ENCODE measurements at regions not wholly inside any gene's neighbourhood (a gene's known extent, or its start where the extent isn't known, plus 50 kb on each side); places are given as distances from the start of the nearest gene placed in this dataset.

DNA sequence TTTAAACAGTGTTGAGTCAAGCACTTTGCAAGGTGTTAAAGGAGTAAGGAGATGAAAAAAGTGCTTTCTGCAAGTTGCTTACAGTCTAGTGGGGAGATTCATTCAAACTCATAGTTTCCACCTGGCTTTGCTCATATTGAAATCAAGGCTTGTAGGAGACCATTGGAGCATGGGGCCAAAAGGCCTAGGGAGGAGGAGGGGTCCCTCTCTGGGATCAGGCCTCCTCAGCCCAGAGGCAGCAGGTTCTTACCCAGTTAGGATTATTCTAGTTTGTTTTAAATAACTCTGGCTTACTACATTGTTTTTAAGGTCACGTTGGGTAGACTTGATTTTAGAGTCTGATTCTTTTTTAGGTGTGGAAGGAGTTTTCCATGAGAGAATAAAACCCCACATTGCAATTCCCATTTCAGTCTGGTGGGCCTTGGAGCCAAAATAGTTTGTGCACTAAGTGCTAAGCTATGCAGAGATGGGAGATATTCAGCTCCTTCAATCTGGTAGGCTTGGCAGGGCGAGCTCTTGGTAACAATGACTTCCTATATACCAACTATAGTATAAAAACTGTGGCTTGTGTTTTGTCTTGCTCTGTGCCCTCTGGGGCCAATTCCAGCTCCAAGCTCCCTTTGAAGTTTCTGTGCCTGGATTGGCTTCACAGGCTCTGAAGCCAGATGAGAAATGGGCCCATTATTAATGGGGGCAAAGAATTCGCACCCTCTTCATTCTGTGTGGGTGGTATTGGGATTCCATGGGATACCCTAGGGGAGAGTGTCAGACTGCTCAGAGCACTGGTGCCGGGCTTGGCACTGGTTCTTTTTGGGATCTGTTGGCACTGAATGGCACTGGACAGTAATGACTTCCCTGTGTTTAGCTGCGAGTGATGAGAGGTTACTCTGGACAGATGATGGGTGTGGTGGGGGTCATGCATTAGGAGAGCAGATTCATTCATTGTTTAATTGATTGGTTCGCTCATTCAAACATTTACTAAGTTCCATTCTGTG, 301.1 kb downstream of the MYCN start:
- TF ChIP-seq, protein P1, sequence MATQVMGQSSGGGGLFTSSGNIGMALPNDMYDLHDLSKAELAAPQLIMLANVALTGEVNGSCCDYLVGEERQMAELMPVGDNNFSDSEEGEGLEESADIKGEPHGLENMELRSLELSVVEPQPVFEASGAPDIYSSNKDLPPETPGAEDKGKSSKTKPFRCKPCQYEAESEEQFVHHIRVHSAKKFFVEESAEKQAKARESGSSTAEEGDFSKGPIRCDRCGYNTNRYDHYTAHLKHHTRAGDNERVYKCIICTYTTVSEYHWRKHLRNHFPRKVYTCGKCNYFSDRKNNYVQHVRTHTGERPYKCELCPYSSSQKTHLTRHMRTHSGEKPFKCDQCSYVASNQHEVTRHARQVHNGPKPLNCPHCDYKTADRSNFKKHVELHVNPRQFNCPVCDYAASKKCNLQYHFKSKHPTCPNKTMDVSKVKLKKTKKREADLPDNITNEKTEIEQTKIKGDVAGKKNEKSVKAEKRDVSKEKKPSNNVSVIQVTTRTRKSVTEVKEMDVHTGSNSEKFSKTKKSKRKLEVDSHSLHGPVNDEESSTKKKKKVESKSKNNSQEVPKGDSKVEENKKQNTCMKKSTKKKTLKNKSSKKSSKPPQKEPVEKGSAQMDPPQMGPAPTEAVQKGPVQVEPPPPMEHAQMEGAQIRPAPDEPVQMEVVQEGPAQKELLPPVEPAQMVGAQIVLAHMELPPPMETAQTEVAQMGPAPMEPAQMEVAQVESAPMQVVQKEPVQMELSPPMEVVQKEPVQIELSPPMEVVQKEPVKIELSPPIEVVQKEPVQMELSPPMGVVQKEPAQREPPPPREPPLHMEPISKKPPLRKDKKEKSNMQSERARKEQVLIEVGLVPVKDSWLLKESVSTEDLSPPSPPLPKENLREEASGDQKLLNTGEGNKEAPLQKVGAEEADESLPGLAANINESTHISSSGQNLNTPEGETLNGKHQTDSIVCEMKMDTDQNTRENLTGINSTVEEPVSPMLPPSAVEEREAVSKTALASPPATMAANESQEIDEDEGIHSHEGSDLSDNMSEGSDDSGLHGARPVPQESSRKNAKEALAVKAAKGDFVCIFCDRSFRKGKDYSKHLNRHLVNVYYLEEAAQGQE (tag by site-specific recombination; IDR thresholded peaks at IDR 0.05), result no peak
- TF ChIP-seq, protein P2, sequence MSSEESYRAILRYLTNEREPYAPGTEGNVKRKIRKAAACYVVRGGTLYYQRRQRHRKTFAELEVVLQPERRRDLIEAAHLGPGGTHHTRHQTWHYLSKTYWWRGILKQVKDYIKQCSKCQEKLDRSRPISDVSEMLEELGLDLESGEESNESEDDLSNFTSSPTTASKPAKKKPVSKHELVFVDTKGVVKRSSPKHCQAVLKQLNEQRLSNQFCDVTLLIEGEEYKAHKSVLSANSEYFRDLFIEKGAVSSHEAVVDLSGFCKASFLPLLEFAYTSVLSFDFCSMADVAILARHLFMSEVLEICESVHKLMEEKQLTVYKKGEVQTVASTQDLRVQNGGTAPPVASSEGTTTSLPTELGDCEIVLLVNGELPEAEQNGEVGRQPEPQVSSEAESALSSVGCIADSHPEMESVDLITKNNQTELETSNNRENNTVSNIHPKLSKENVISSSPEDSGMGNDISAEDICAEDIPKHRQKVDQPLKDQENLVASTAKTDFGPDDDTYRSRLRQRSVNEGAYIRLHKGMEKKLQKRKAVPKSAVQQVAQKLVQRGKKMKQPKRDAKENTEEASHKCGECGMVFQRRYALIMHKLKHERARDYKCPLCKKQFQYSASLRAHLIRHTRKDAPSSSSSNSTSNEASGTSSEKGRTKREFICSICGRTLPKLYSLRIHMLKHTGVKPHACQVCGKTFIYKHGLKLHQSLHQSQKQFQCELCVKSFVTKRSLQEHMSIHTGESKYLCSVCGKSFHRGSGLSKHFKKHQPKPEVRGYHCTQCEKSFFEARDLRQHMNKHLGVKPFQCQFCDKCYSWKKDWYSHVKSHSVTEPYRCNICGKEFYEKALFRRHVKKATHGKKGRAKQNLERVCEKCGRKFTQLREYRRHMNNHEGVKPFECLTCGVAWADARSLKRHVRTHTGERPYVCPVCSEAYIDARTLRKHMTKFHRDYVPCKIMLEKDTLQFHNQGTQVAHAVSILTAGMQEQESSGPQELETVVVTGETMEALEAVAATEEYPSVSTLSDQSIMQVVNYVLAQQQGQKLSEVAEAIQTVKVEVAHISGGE (tag by site-specific recombination; conservative IDR thresholded peaks at IDR 0.05; ENCODE audit: low read depth), result no peak
- TF ChIP-seq, protein P3, sequence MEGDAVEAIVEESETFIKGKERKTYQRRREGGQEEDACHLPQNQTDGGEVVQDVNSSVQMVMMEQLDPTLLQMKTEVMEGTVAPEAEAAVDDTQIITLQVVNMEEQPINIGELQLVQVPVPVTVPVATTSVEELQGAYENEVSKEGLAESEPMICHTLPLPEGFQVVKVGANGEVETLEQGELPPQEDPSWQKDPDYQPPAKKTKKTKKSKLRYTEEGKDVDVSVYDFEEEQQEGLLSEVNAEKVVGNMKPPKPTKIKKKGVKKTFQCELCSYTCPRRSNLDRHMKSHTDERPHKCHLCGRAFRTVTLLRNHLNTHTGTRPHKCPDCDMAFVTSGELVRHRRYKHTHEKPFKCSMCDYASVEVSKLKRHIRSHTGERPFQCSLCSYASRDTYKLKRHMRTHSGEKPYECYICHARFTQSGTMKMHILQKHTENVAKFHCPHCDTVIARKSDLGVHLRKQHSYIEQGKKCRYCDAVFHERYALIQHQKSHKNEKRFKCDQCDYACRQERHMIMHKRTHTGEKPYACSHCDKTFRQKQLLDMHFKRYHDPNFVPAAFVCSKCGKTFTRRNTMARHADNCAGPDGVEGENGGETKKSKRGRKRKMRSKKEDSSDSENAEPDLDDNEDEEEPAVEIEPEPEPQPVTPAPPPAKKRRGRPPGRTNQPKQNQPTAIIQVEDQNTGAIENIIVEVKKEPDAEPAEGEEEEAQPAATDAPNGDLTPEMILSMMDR (tag by site-specific recombination; IDR thresholded peaks at IDR 0.05), result no peak
- TF ChIP-seq KLF1 (tag by site-specific recombination; IDR thresholded peaks at IDR 0.05) (no peak), ZNF239 (tag by site-specific recombination; IDR thresholded peaks at IDR 0.05) (no peak), ZNF24 (tag by site-specific recombination; IDR thresholded peaks at IDR 0.05) (no peak), ZBTB20 (tag by site-specific recombination; IDR thresholded peaks at IDR 0.05) (no peak), ZNF274 (IDR thresholded peaks at IDR 0.05; ENCODE audit: low read length) (no peak), ZNF274 (tag by site-specific recombination; IDR thresholded peaks at IDR 0.05; ENCODE audit: borderline replicate concordance) (no peak), SP3 (tag by site-specific recombination; IDR thresholded peaks at IDR 0.05) (no peak), RBAK (tag by site-specific recombination; IDR thresholded peaks at IDR 0.05) (no peak), ZNF302 (tag by site-specific recombination; IDR thresholded peaks at IDR 0.05; ENCODE audit: low read depth) (no peak), ZNF416 (tag by site-specific recombination; IDR thresholded peaks at IDR 0.05) (no peak), ZNF624 (tag by site-specific recombination; IDR thresholded peaks at IDR 0.05) (no peak)
- TF ChIP-seq, protein P4, sequence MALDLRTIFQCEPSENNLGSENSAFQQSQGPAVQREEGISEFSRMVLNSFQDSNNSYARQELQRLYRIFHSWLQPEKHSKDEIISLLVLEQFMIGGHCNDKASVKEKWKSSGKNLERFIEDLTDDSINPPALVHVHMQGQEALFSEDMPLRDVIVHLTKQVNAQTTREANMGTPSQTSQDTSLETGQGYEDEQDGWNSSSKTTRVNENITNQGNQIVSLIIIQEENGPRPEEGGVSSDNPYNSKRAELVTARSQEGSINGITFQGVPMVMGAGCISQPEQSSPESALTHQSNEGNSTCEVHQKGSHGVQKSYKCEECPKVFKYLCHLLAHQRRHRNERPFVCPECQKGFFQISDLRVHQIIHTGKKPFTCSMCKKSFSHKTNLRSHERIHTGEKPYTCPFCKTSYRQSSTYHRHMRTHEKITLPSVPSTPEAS (tag by site-specific recombination; IDR thresholded peaks at IDR 0.05), result no peak
